ENCODE measurements at regions not wholly inside any gene's neighbourhood (a gene's known extent, or its start where the extent isn't known, plus 50 kb on each side); places are given as distances from the start of the nearest gene placed in this dataset.
A peak's percentile ranks its signal among the peaks of the same experiment; 100 is the strongest.

- Histone ChIP-seq H3K4me3 (replicated peaks; ENCODE audit: low read depth, low read length) (no peak overlapping the region), H3K27me3 (replicated peaks; ENCODE audit: control insufficient read depth, insufficient read depth, low read length) (no peaks in the 10 kb centered on the region), H3K36me3 (ENCODE audit: control insufficient read depth, insufficient read depth, low read length) (no peaks in the 10 kb centered on the region)
- peak; percentile 17 for TF ChIP-seq CTCF (IDR thresholded peaks at IDR 0.05; ENCODE audit: insufficient read depth, low read length, poor library complexity, severe bottlenecking)
- no peak for DNase-seq (ENCODE audit: extremely low read depth, insufficient read length)
Observed at GRCh38 chrX:119181491-119181890, 53.9 kb upstream of the KIAA1210 start.

GRCh38 chrX:119186194-119186593, 49.9 kb upstream of the PGRMC1 start:
- Histone ChIP-seq H3K36me3 (ENCODE audit: control insufficient read depth, insufficient read depth, low read length) (no peaks in the 10 kb centered on the region), H3K4me3 (replicated peaks; ENCODE audit: low read depth, low read length) (no peak overlapping the region), H3K27me3 (replicated peaks; ENCODE audit: control insufficient read depth, insufficient read depth, low read length) (no peaks in the 10 kb centered on the region; the same call in 1 of the 2 replicates)
- DNase-seq (ENCODE audit: extremely low read depth, insufficient read length) = no peak
- TF ChIP-seq CTCF (IDR thresholded peaks at IDR 0.05; ENCODE audit: insufficient read depth, low read length, poor library complexity, severe bottlenecking) = no peak

All from GM06990 (cell line).